22Rv1 (cell line): ENCODE measurements at regions not wholly inside any gene's neighbourhood (a gene's known extent, or its start where the extent isn't known, plus 50 kb on each side); places are given as distances from the start of the nearest gene placed in this dataset.

Experiments
- CTCF ChIP-seq: fragments of 450-650 bp; IDR thresholded peaks from 2 replicates; pipeline ENCODE4 v1.5.1; 2017; ENCODE audit warnings: mild to moderate bottlenecking
- ZFX ChIP-seq: fragments of 450-650 bp; IDR thresholded peaks from 2 replicates; pipeline ENCODE4 v1.6.1; 2017; ENCODE audit warnings: antibody characterized with exemption, borderline replicate concordance

- TF ChIP-seq CTCF (no peak), ZFX (no peak)
Observed at GRCh38 chr21:27565364-27565763, 598.5 kb upstream of the ADAMTS5 start.
